ENCODE measurements at regions not wholly inside any gene's neighbourhood (a gene's known extent, or its start where the extent isn't known, plus 50 kb on each side); places are given as distances from the start of the nearest gene placed in this dataset.

GRCh38 chr13:69315039-69315438 is 792.6 kb upstream of the ATXN8OS start:
- TF ChIP-seq, protein P1, sequence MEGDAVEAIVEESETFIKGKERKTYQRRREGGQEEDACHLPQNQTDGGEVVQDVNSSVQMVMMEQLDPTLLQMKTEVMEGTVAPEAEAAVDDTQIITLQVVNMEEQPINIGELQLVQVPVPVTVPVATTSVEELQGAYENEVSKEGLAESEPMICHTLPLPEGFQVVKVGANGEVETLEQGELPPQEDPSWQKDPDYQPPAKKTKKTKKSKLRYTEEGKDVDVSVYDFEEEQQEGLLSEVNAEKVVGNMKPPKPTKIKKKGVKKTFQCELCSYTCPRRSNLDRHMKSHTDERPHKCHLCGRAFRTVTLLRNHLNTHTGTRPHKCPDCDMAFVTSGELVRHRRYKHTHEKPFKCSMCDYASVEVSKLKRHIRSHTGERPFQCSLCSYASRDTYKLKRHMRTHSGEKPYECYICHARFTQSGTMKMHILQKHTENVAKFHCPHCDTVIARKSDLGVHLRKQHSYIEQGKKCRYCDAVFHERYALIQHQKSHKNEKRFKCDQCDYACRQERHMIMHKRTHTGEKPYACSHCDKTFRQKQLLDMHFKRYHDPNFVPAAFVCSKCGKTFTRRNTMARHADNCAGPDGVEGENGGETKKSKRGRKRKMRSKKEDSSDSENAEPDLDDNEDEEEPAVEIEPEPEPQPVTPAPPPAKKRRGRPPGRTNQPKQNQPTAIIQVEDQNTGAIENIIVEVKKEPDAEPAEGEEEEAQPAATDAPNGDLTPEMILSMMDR (IDR thresholded peaks at IDR 0.05): no peak
- no peak for TF ChIP-seq POLR2AphosphoS5 (IDR thresholded peaks at IDR 0.05)
